ENCODE measurements at regions not wholly inside any gene's neighbourhood (a gene's known extent, or its start where the extent isn't known, plus 50 kb on each side); places are given as distances from the start of the nearest gene placed in this dataset.

- H3K27me3 Mint-ChIP-seq = peaks cover 9% of the 10 kb centered on the region
- no peak overlapping the region for H2AFZ ChIP-seq (ENCODE audit: insufficient read depth, low read depth, low read length, poor library complexity, severe bottlenecking)
Observed at GRCh38 chr4:129232589-129233337, 136.8 kb downstream of the C4orf33 start.

More at GRCh38 chr4:129232589-129233337, 136.8 kb downstream of the C4orf33 start:
- Histone ChIP-seq H3K9me3 (ENCODE audit: control extremely low read depth in 1 of 3, control insufficient read depth in 2 of 3, insufficient read depth in 1 of 3, low read length in 2 of 3) (peaks cover 0 to 3% (median 0%) of the 10 kb centered on the region in 3 donors), H3K4me1 (ENCODE audit: control insufficient read depth in 2 of 2, insufficient read depth in 2 of 2, low read length in 2 of 2) (no peaks in the 10 kb centered on the region), H3K27me3 (replicated peaks in 1 of 4; ENCODE audit: control extremely low read depth in 1 of 4, control insufficient read depth in 3 of 4, insufficient read depth in 4 of 4, low read length in 3 of 4) (no peaks in the 10 kb centered on the region), H3K9ac (ENCODE audit: low read length) (no peak overlapping the region), H3K27ac (ENCODE audit: low read length in 2 of 2) (no peak overlapping the region), H3K4me2 (replicated peaks; ENCODE audit: low read depth, low read length, poor library complexity, severe bottlenecking) (no peak overlapping the region), H4K20me1 (ENCODE audit: control insufficient read depth, insufficient read depth, low read length, poor library complexity, severe bottlenecking) (no peaks in the 10 kb centered on the region), H3K4me3 (ENCODE audit: control extremely low read depth in 1 of 5, extremely low read depth in 1 of 5, insufficient read depth in 1 of 5, low read depth in 2 of 5, low read length in 4 of 5) (no peak overlapping the region), H3K79me2 (ENCODE audit: control insufficient read depth, insufficient read depth, low read length) (no peaks in the 10 kb centered on the region), H3K36me3 (replicated peaks in 1 of 2; ENCODE audit: control extremely low read depth in 1 of 2, control insufficient read depth in 1 of 2, extremely low read depth in 1 of 2, insufficient read depth in 2 of 2, low read length in 1 of 2) (no peaks in the 10 kb centered on the region)
- H3K4me3 Mint-ChIP-seq = no peak overlapping the region
- intact Hi-C loops (cut with micrococcal nuclease) = no loop called here
- no peaks in the 10 kb centered on the region for H3K9me3 Mint-ChIP-seq (ENCODE audit: insufficient read depth)
- POLR2A ChIA-PET = no interaction called here
- TF ChIP-seq EZH2 (IDR thresholded peaks at IDR 0.05; ENCODE audit: borderline replicate concordance, insufficient read depth, low read depth, low read length, poor library complexity, severe bottlenecking) (no peak), CTCF (IDR thresholded peaks at IDR 0.05) (no peak)
- H3K4me1 Mint-ChIP-seq = no peaks in the 10 kb centered on the region
- WGBS (ENCODE audit: insufficient coverage) = 100% methylated on average over 1 of the region's 3 CpGs
- CTCF ChIA-PET = no interaction called here
- no peak overlapping the region for H3K27ac Mint-ChIP-seq
- no peak for DNase-seq
- no peak for ATAC-seq (ENCODE audit: low read depth)

Data from B cell (primary cell).